ENCODE measurements at regions not wholly inside any gene's neighbourhood (a gene's known extent, or its start where the extent isn't known, plus 50 kb on each side); places are given as distances from the start of the nearest gene placed in this dataset.
A peak's percentile ranks its signal among the peaks of the same experiment; 100 is the strongest.

DNA sequence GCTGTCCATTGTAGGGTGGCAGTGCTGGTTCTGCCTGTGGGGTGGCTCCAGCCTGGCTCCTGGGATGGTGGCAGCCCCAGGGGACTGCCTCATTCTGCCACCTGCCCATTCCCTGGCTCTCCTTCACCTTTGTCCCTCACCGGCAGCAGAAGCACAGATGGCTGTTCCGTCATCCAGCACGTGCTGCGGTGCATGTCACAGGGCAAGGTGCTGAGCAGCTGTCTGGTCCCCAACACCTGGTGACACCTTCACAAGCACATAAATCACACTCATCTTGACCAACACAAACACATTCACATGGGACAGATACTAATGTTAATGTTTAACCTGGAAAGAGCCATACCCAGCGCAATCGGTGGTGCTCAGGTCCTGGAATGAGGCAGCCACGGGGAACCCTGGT is 126.8 kb downstream of the UQCRFS1 start:
- CTCF ChIA-PET, result no interaction called here
- POLR2A ChIA-PET, result no interaction called here
- no peak for DNase-seq (ENCODE audit: extremely low spot score)
- TF ChIP-seq TARDBP (IDR thresholded peaks at IDR 0.05), result no peak
- no peak for TF ChIP-seq LEF1 (IDR thresholded peaks at IDR 0.05; ENCODE audit: borderline replicate concordance)
- TF ChIP-seq PKNOX1 (IDR thresholded peaks at IDR 0.05), result no peak
- TF ChIP-seq FOXA1 (IDR thresholded peaks at IDR 0.05), result no peak
- no peak for TF ChIP-seq SUZ12 (IDR thresholded peaks at IDR 0.05)
- TF ChIP-seq HDGF (IDR thresholded peaks at IDR 0.05; ENCODE audit: borderline replicate concordance), result no peak
- TF ChIP-seq CTBP1 (IDR thresholded peaks at IDR 0.05; ENCODE audit: borderline replicate concordance), result no peak

DNA sequence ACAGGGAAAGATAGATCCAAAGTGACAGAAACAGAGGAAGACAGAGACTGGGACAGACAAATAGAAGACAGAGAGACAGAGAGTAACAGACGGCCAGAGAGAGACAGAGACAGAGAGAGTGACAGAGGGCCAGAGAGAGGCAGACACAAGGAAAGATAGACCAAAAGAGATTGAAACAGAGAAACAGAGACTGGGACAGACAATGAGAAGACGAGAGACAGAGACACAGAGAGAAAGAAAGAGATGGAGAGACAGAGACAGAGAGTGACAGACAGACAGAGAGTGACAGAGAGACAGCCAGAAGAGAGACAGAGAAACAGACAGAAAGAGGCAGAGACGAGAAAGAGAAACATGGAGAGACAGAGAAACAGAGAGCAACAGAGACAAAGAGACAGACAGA is 127.3 kb downstream of the UQCRFS1 start:
- TF ChIP-seq L3MBTL2 (conservative IDR thresholded peaks at IDR 0.05) (no peak), FOXA1 (IDR thresholded peaks at IDR 0.05) (no peak), FOXK2 (IDR thresholded peaks at IDR 0.05) (no peak)
- ChIA-PET CTCF (no interaction called here), POLR2A (no interaction called here)
- DNase-seq (ENCODE audit: extremely low spot score), result no peak

DNA sequence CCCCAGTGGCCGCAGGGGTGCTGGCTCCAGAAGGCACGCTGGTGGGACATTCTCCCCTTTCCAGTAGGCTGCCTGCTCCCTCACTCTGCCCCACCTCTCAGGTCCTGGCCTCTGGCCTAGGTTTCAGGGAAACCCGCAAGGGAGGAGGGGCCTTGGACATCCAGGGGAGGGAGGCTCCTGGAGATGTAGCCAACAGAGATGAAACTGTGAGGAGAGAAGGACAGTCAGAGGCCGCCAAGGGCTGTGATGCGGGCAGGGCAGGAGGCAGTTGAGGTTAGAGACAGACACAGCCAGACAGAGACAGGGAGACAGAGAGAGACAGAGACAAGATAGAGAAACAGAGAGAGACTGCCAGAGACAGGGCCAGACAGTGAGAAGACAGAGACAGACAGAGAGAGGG is 127.7 kb downstream of the UQCRFS1 start:
- TF ChIP-seq ZNF384 (IDR thresholded peaks at IDR 0.05), result no peak
- TF ChIP-seq BHLHE40 (IDR thresholded peaks at IDR 0.05; ENCODE audit: borderline replicate concordance), result no peak
- no peak for TF ChIP-seq TARDBP (IDR thresholded peaks at IDR 0.05)
- TF ChIP-seq PKNOX1 (IDR thresholded peaks at IDR 0.05), result no peak
- no peak for TF ChIP-seq FOXK2 (IDR thresholded peaks at IDR 0.05)
- ChIA-PET POLR2A (no interaction called here), CTCF (interaction anchor here (1.0 kb wide), 1 partner anchor 9 kb away, joined by 5 read pairs; no protein-coding TSS in a partner anchor)
- no peak for DNase-seq (ENCODE audit: extremely low spot score)

DNA sequence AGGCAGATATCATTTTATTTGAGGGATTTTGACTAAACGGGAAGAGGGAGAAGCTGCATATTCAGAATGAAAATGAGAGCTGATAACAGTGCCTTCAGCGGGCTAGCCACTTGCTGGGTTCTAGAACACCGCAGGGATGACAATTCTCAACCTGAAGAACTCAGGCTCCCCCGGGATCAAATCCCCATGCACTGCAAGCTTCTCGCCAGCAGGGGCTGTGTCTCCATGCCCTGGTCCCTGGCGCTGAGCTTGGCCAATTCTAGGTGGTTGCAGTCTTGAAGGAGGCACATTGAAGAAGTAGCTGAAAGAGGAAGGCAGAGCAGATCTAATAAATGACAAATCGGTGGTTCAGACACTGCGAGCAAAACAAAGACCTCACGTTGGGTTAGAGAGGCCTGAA is 128.7 kb downstream of the UQCRFS1 start:
- CTCF ChIA-PET, result interaction anchor here (0.8 to 1.0 kb wide), 3 partner anchors 8 to 179 kb away, joined by 3 to 5 read pairs (median 3); no protein-coding TSS in a partner anchor

DNA sequence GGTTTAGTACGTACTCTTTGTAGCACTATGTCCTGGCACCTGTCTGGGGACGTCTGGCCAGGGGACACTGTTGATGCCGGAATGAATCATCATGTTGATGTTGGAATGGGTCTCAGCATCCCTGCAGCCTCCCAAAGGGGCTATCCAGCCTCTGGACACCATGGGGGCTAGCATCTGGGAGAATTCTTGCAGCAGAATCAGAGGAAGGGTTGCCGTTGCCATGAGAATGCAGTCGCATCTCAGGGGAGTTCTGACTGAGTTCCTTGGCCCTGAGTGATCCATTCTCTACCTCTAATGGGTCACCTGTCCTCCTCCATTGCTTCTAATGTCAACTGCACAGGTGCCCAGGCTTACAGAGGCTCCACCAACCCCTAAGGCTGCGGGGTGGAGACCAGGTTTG is 129.1 kb downstream of the UQCRFS1 start:
- ChIA-PET CTCF (interaction anchor here (0.8 to 1.0 kb wide), 2 partner anchors 28 to 179 kb away, joined by 3 read pairs; no protein-coding TSS in a partner anchor), POLR2A (no interaction called here)
- DNase-seq (ENCODE audit: extremely low spot score), result no peak
- TF ChIP-seq SUZ12 (IDR thresholded peaks at IDR 0.05), result no peak
- TF ChIP-seq FOXA1 (IDR thresholded peaks at IDR 0.05), result no peak
- TF ChIP-seq NFRKB (IDR thresholded peaks at IDR 0.05), result no peak

More for the DNA sequence above, 128.7 kb downstream of the UQCRFS1 start:
- DNase-seq (ENCODE audit: extremely low spot score), result peak; percentile 26
- POLR2A ChIA-PET, result no interaction called here
- TF ChIP-seq ELF4 (IDR thresholded peaks at IDR 0.05), result no peak
- no peak for TF ChIP-seq FOXM1 (IDR thresholded peaks at IDR 0.05; ENCODE audit: borderline replicate concordance)
- no peak for TF ChIP-seq BHLHE40 (IDR thresholded peaks at IDR 0.05; ENCODE audit: borderline replicate concordance)
- no peak for TF ChIP-seq NFRKB (IDR thresholded peaks at IDR 0.05)
- TF ChIP-seq HDGF (IDR thresholded peaks at IDR 0.05; ENCODE audit: borderline replicate concordance), result no peak
- no peak for TF ChIP-seq PKNOX1 (IDR thresholded peaks at IDR 0.05)
- TF ChIP-seq ZNF384 (IDR thresholded peaks at IDR 0.05), result no peak
- no peak for TF ChIP-seq FOXK2 (IDR thresholded peaks at IDR 0.05)
- no peak for TF ChIP-seq LEF1 (IDR thresholded peaks at IDR 0.05; ENCODE audit: borderline replicate concordance)
- TF ChIP-seq L3MBTL2 (conservative IDR thresholded peaks at IDR 0.05), result no peak
- no peak for TF ChIP-seq SUZ12 (IDR thresholded peaks at IDR 0.05)
- TF ChIP-seq FOXA1 (IDR thresholded peaks at IDR 0.05), result no peak
- no peak for TF ChIP-seq ARNT (IDR thresholded peaks at IDR 0.05)
- no peak for TF ChIP-seq CTBP1 (IDR thresholded peaks at IDR 0.05; ENCODE audit: borderline replicate concordance)
- no peak for TF ChIP-seq TARDBP (IDR thresholded peaks at IDR 0.05)
- no peak for TF ChIP-seq SP1 (IDR thresholded peaks at IDR 0.05)

DNA sequence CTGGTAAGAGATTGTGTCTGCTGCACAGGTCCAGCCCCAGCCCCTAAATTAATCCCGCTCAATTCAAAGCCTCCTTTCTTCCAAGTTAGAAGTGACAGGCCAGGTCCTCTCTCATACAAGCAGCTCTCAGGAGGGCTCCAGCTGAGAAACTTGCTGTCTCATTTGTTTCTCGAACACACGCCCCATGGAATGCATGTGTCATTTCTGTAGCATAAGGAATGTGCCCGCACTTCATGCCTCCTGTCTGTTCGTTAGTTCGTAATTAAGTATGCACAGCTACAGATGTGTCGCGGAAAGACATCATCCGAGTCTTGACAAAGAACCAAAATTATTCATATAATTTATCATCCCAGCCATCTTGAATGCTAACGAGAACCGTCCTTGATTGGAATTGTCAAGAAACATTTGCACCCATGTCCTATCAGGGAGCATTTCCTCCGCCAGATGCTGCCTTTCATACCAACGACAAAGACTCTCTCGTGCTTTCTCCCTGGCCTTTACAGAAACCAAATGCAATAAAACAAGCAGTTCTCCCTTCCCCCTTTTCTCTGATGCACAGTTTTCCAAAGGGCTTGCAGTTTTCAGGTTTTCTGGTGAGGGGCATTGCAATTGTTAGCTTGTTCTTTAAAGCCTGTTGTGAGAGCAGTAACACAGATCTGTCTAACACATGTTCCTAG is 133.5 kb downstream of the UQCRFS1 start:
- CTCF ChIA-PET, result no interaction called here
- DNase-seq (ENCODE audit: extremely low spot score), result no peak
- POLR2A ChIA-PET, result no interaction called here
- TF ChIP-seq HDGF (IDR thresholded peaks at IDR 0.05; ENCODE audit: borderline replicate concordance), result no peak
- no peak for TF ChIP-seq CTBP1 (IDR thresholded peaks at IDR 0.05; ENCODE audit: borderline replicate concordance)
- TF ChIP-seq SP1 (IDR thresholded peaks at IDR 0.05), result no peak
- no peak for TF ChIP-seq FOXM1 (IDR thresholded peaks at IDR 0.05; ENCODE audit: borderline replicate concordance)
- no peak for TF ChIP-seq TARDBP (IDR thresholded peaks at IDR 0.05)
- no peak for TF ChIP-seq LEF1 (IDR thresholded peaks at IDR 0.05; ENCODE audit: borderline replicate concordance)
- no peak for TF ChIP-seq L3MBTL2 (conservative IDR thresholded peaks at IDR 0.05)
- no peak for TF ChIP-seq NFRKB (IDR thresholded peaks at IDR 0.05)
- TF ChIP-seq FOXK2 (IDR thresholded peaks at IDR 0.05), result no peak
- no peak for TF ChIP-seq PKNOX1 (IDR thresholded peaks at IDR 0.05)
- TF ChIP-seq FOXA1 (IDR thresholded peaks at IDR 0.05), result no peak
- no peak for TF ChIP-seq ZNF384 (IDR thresholded peaks at IDR 0.05)
- no peak for TF ChIP-seq SUZ12 (IDR thresholded peaks at IDR 0.05)
- no peak for TF ChIP-seq BHLHE40 (IDR thresholded peaks at IDR 0.05; ENCODE audit: borderline replicate concordance)
